ENCODE measurements at regions not wholly inside any gene's neighbourhood (a gene's known extent, or its start where the extent isn't known, plus 50 kb on each side); places are given as distances from the start of the nearest gene placed in this dataset.
A peak's percentile ranks its signal among the peaks of the same experiment; 100 is the strongest.

DNA sequence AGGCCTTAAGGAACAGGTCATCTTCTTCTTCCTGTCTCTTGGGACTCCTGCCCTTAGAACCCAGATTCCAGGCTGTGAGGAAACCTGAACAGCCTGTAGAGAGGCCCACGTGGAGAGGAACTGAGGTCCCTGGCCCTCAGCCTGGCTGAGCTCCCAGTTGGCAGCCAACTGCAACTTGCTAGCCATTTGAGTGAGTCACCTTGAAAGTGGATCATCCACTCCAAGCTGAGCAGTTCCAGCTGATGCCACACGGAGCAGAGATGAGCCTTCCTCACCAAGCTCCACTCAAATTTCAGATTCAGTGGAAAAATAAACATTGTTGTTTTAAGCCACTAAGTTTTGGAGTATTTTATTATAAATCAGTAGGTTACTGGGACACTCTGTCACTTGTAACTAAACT lies 392.5 kb downstream of the BCOR start:
- Histone ChIP-seq H3K9me3 (ENCODE audit: control insufficient read depth, insufficient read depth, low read length) (peaks cover 6% of the 10 kb centered on the region), H4K8ac (ENCODE audit: low read depth in 2 of 2, low read length in 2 of 2) (no peak overlapping the region), H3K4me2 (ENCODE audit: low read depth, low read length) (no peak overlapping the region), H3K9me1 (ENCODE audit: insufficient read depth, low read length) (no peaks in the 10 kb centered on the region), H3K79me1 (ENCODE audit: low read depth in 1 of 2, low read length in 2 of 2) (no peaks in the 10 kb centered on the region), H3K4me1 (ENCODE audit: control insufficient read depth, insufficient read depth, low read length) (no peaks in the 10 kb centered on the region), H3K14ac (replicated peaks; ENCODE audit: low read depth, low read length) (no peak overlapping the region), H3K23ac (ENCODE audit: low read depth, low read length) (no peak overlapping the region), H4K5ac (ENCODE audit: low read depth, low read length) (no peak overlapping the region), H2AFZ (replicated peaks; ENCODE audit: low read length, poor library complexity) (no peak overlapping the region), H3K27ac (ENCODE audit: insufficient read depth, low read length) (no peak overlapping the region), H2BK120ac (ENCODE audit: low read depth, low read length) (no peak overlapping the region), H2AK9ac (replicated peaks; ENCODE audit: low read depth, low read length, poor library complexity) (no peak overlapping the region), H4K20me1 (ENCODE audit: insufficient read depth, low read length) (no peaks in the 10 kb centered on the region), H3K4ac (ENCODE audit: low read depth, low read length) (no peak overlapping the region), H3K4me3 (ENCODE audit: insufficient read depth, low read depth, low read length) (no peak overlapping the region), H2BK15ac (ENCODE audit: low read depth, low read length) (no peak overlapping the region), H2BK20ac (ENCODE audit: low read depth, low read length) (no peak overlapping the region), H3K56ac (ENCODE audit: extremely low read depth, insufficient read depth, low read length) (no peak overlapping the region), H3K18ac (ENCODE audit: low read depth, low read length) (no peak overlapping the region), H2AK5ac (ENCODE audit: low read depth, low read length) (no peak overlapping the region), H2BK5ac (ENCODE audit: low read depth, low read length, poor library complexity, severe bottlenecking) (no peak overlapping the region), H4K91ac (ENCODE audit: insufficient read depth, low read depth, low read length) (no peak overlapping the region), H3K27me3 (ENCODE audit: control insufficient read depth, insufficient read depth, low read length) (peaks cover 10% of the 10 kb centered on the region), H3K9ac (ENCODE audit: low read depth, low read length) (no peak overlapping the region), H3K36me3 (ENCODE audit: control insufficient read depth, insufficient read depth, low read length) (no peaks in the 10 kb centered on the region)
- intact Hi-C loops (cut with micrococcal nuclease) = no loop called here
- TF ChIP-seq, protein P1, sequence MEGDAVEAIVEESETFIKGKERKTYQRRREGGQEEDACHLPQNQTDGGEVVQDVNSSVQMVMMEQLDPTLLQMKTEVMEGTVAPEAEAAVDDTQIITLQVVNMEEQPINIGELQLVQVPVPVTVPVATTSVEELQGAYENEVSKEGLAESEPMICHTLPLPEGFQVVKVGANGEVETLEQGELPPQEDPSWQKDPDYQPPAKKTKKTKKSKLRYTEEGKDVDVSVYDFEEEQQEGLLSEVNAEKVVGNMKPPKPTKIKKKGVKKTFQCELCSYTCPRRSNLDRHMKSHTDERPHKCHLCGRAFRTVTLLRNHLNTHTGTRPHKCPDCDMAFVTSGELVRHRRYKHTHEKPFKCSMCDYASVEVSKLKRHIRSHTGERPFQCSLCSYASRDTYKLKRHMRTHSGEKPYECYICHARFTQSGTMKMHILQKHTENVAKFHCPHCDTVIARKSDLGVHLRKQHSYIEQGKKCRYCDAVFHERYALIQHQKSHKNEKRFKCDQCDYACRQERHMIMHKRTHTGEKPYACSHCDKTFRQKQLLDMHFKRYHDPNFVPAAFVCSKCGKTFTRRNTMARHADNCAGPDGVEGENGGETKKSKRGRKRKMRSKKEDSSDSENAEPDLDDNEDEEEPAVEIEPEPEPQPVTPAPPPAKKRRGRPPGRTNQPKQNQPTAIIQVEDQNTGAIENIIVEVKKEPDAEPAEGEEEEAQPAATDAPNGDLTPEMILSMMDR (conservative IDR thresholded peaks at IDR 0.05; ENCODE audit: low read depth, low read length) = peak; percentile 55
- TF ChIP-seq FOS (IDR thresholded peaks at IDR 0.05; ENCODE audit: low read depth, low read length) (0 out of 2 replicates have a peak, but pooled peaks have one; percentile 42), SMC3 (IDR thresholded peaks at IDR 0.05; ENCODE audit: low read depth, low read length) (peak; percentile 27; the same call in 1 of the 2 replicates), MXI1 (IDR thresholded peaks at IDR 0.05; ENCODE audit: borderline replicate concordance, low read depth, low read length) (no peak), POLR2A (IDR thresholded peaks at IDR 0.05; ENCODE audit: low read depth, low read length) (no peak), RFX5 (IDR thresholded peaks at IDR 0.05; ENCODE audit: low read depth, low read length) (no peak), CEBPB (IDR thresholded peaks at IDR 0.05; ENCODE audit: low read depth, low read length) (no peak), RCOR1 (IDR thresholded peaks at IDR 0.05; ENCODE audit: insufficient replicate concordance, low read length) (no peak), NFE2L2 (IDR thresholded peaks at IDR 0.05; ENCODE audit: low read depth, low read length) (no peak), BHLHE40 (IDR thresholded peaks at IDR 0.05; ENCODE audit: low read depth, low read length) (no peak), RAD21 (IDR thresholded peaks at IDR 0.05; ENCODE audit: low read length) (peak; percentile 54), MAZ (IDR thresholded peaks at IDR 0.05; ENCODE audit: borderline replicate concordance, low read depth, low read length) (no peak), CHD1 (IDR thresholded peaks at IDR 0.05; ENCODE audit: low read depth, low read length) (no peak)
- TF ChIP-seq, protein P2, sequence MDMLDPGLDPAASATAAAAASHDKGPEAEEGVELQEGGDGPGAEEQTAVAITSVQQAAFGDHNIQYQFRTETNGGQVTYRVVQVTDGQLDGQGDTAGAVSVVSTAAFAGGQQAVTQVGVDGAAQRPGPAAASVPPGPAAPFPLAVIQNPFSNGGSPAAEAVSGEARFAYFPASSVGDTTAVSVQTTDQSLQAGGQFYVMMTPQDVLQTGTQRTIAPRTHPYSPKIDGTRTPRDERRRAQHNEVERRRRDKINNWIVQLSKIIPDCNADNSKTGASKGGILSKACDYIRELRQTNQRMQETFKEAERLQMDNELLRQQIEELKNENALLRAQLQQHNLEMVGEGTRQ (IDR thresholded peaks at IDR 0.05; ENCODE audit: low read depth, low read length) = peak; percentile 44; the same call in 1 of the 2 replicates
- TF ChIP-seq, protein P3, sequence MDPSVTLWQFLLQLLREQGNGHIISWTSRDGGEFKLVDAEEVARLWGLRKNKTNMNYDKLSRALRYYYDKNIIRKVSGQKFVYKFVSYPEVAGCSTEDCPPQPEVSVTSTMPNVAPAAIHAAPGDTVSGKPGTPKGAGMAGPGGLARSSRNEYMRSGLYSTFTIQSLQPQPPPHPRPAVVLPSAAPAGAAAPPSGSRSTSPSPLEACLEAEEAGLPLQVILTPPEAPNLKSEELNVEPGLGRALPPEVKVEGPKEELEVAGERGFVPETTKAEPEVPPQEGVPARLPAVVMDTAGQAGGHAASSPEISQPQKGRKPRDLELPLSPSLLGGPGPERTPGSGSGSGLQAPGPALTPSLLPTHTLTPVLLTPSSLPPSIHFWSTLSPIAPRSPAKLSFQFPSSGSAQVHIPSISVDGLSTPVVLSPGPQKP (IDR thresholded peaks at IDR 0.05; ENCODE audit: borderline replicate concordance, low read depth, low read length) = no peak
- ATAC-seq (ENCODE audit: low read depth) (peak; percentile 92), DNase-seq (peak; percentile 88)
- ChIA-PET POLR2A (ENCODE audit: unreplicated experiment) (no interaction called here), CTCF (interaction anchor here (0.6 to 1.0 kb wide), 2 partner anchors 26 to 82 kb away, joined by 3 to 8 read pairs; no protein-coding TSS in a partner anchor)
- WGBS, 2 experiments (ENCODE audit: extremely low coverage in 2 of 2, insufficient read length in 1 of 2) = 14% methylated on average over 1 of the region's 2 CpGs; no CpG with 5 or more reads in 1 of the 2 experiments
- dilution Hi-C loops (cut with HindIII; ENCODE audit: low sequenced_read_pairs, unreplicated experiment) = no loop called here
- in situ Hi-C loops (cut with MboI; ENCODE audit: low sequenced_read_pairs) = no loop called here
- BruUV-seq (replicated peaks) = no TSS peak

All from IMR-90 (cell line).